GM23248 (cell line): ENCODE measurements at regions not wholly inside any gene's neighbourhood (a gene's known extent, or its start where the extent isn't known, plus 50 kb on each side); places are given as distances from the start of the nearest gene placed in this dataset.

Source experiments
- DNase-seq: peaks from one replicate; pipeline ENCODE4 v3.0.0-alpha.2; 2015
- H2AFZ ChIP-seq: fragments of 200-600 bp; sonication (generic); 2 replicates; pipeline ENCODE4 v1.6.1; 2016; ENCODE audit warnings: antibody characterized with exemption
- H3F3A ChIP-seq: fragments of 200-600 bp; sonication (generic); 2 replicates; pipeline ENCODE4 v1.6.1; 2016; ENCODE audit warnings: mild to moderate bottlenecking, antibody characterized with exemption, mixed run types; ENCODE audit not compliant: insufficient read depth
- H3K27ac ChIP-seq: fragments of 200-600 bp; sonication (generic); 2 replicates; pipeline ENCODE4 v1.5.1; 2016; ENCODE audit warnings: mild to moderate bottlenecking
- H3K27me3 ChIP-seq: fragments of 200-600 bp; sonication (generic); replicated peaks from 2 replicates; pipeline ENCODE4 v1.6.1; 2016; ENCODE audit warnings: mild to moderate bottlenecking; ENCODE audit not compliant: insufficient read depth
- H3K36me3 ChIP-seq: fragments of 200-600 bp; sonication (generic); 2 replicates; pipeline ENCODE4 v1.6.1; 2016; ENCODE audit warnings: low read depth, mild to moderate bottlenecking
- H3K4me1 ChIP-seq: fragments of 200-600 bp; sonication (generic); 2 replicates; pipeline ENCODE4 v1.6.1; 2016; ENCODE audit warnings: mild to moderate bottlenecking; ENCODE audit not compliant: insufficient read depth
- H3K4me2 ChIP-seq: fragments of 200-600 bp; sonication (generic); one replicate; pipeline ENCODE4 v1.6.1; 2016; ENCODE audit warnings: mild to moderate bottlenecking; ENCODE audit not compliant: unreplicated experiment
- H3K4me3 ChIP-seq: fragments of 200-600 bp; sonication (generic); 2 replicates; pipeline ENCODE4 v1.5.1; 2016; ENCODE audit warnings: mild to moderate bottlenecking
- H3K79me2 ChIP-seq: fragments of 200-600 bp; sonication (generic); 2 replicates; pipeline ENCODE4 v1.6.1; 2016; ENCODE audit warnings: mild to moderate bottlenecking; ENCODE audit not compliant: insufficient read depth
- H3K9ac ChIP-seq: fragments of 200-600 bp; sonication (generic); 2 replicates; pipeline ENCODE4 v1.6.1; 2016; ENCODE audit warnings: mild to moderate bottlenecking
- H3K9me2 ChIP-seq: fragments of 200-600 bp; sonication (generic); 2 replicates; pipeline ENCODE4 v1.6.1; 2016; ENCODE audit warnings: mixed run types, mild to moderate bottlenecking, moderate library complexity; ENCODE audit not compliant: insufficient read depth
- H3K9me3 ChIP-seq: fragments of 200-600 bp; sonication (generic); one replicate; pipeline ENCODE4 v1.6.1; 2017; ENCODE audit warnings: low read depth
- H4K20me1 ChIP-seq: fragments of 200-600 bp; sonication (generic); 2 replicates; pipeline ENCODE4 v1.6.0; 2016; ENCODE audit not compliant: insufficient read depth
- EZH2 ChIP-seq: fragments of 200-600 bp; sonication (generic); IDR thresholded peaks from 2 replicates; pipeline ENCODE4 v1.6.1; 2018; ENCODE audit warnings: antibody characterized with exemption, mild to moderate bottlenecking; ENCODE audit not compliant: insufficient read depth, poor library complexity, severe bottlenecking
- EZH2phosphoT487 ChIP-seq: fragments of 200-600 bp; sonication (generic); IDR thresholded peaks from 2 replicates; pipeline ENCODE4 v1.6.1; 2018; ENCODE audit warnings: antibody characterized with exemption, moderate library complexity, mild to moderate bottlenecking, low read depth; ENCODE audit not compliant: insufficient read depth
- WGBS, 2 experiments: methylation state at CpG; one replicate each; pipeline ENCODE4 v1.1.6; 2015 to 2017; ENCODE audit warnings: low lambda C conversion rate in 2 of 2, low coverage in 1 of 2; ENCODE audit errors: missing lambda C conversion rate in 2 of 2; 5-methylcytosine and 5-hydroxymethylcytosine counted together
- in situ Hi-C: fragments of 300-500 bp; cut with MboI; formaldehyde crosslinking; loops from 2 replicates; pipeline ENCODE4 v1.15.0; 2020

GRCh38 chr4:11299016-11299415 is 129.7 kb downstream of the HS3ST1 start:
- no peak for DNase-seq
- H4K20me1 ChIP-seq = no peaks in the 10 kb centered on the region
- no peaks in the 10 kb centered on the region for H3K27me3 ChIP-seq
- H3K4me1 ChIP-seq = no peaks in the 10 kb centered on the region
- H3K27ac ChIP-seq = no peak overlapping the region
- H3K4me3 ChIP-seq = no peak overlapping the region
- no peaks in the 10 kb centered on the region for H3K9me3 ChIP-seq
- H3K79me2 ChIP-seq = no peaks in the 10 kb centered on the region
- 36 to 38% methylated on average over 6 of the region's 6 CpGs for WGBS, 2 experiments
- H3K4me2 ChIP-seq = no peak overlapping the region
- H3K9ac ChIP-seq = no peak overlapping the region
- H3K36me3 ChIP-seq = no peaks in the 10 kb centered on the region
- H3F3A ChIP-seq = no peaks in the 10 kb centered on the region
- in situ Hi-C loops = no loop called here
- H2AFZ ChIP-seq = no peak overlapping the region
- TF ChIP-seq EZH2 (no peak), EZH2phosphoT487 (no peak)
- no peaks in the 10 kb centered on the region for H3K9me2 ChIP-seq

- Histone ChIP-seq H3F3A (no peaks in the 10 kb centered on the region), H3K4me2 (no peak overlapping the region), H3K79me2 (no peaks in the 10 kb centered on the region), H4K20me1 (no peaks in the 10 kb centered on the region), H3K9me2 (no peaks in the 10 kb centered on the region), H3K9me3 (no peaks in the 10 kb centered on the region), H2AFZ (no peak overlapping the region), H3K9ac (no peak overlapping the region), H3K4me3 (no peak overlapping the region), H3K27me3 (no peaks in the 10 kb centered on the region), H3K27ac (no peak overlapping the region), H3K4me1 (no peaks in the 10 kb centered on the region), H3K36me3 (no peaks in the 10 kb centered on the region)
- no peak for TF ChIP-seq EZH2
- TF ChIP-seq EZH2phosphoT487 = no peak
- WGBS, 2 experiments = 0 to 15% methylated on average over 1 of the region's 1 CpG
- no peak for DNase-seq
- in situ Hi-C loops = no loop called here
These were observed 130.2 kb downstream of the HS3ST1 start for GRCh38 chr4:11298451-11298850.

- H3K27me3 ChIP-seq = no peaks in the 10 kb centered on the region
- H3K9me2 ChIP-seq = no peaks in the 10 kb centered on the region
- no peak for DNase-seq
- H3F3A ChIP-seq = no peaks in the 10 kb centered on the region
- no peak overlapping the region for H3K9ac ChIP-seq
- 33 to 37% methylated on average over 3 of the region's 3 CpGs for WGBS, 2 experiments
- no peak overlapping the region for H3K4me3 ChIP-seq
- H2AFZ ChIP-seq = no peak overlapping the region
- H3K36me3 ChIP-seq = no peaks in the 10 kb centered on the region
- H3K9me3 ChIP-seq = no peaks in the 10 kb centered on the region
- no peak for TF ChIP-seq EZH2phosphoT487
- no peaks in the 10 kb centered on the region for H3K4me1 ChIP-seq
- H3K4me2 ChIP-seq = no peak overlapping the region
- no peaks in the 10 kb centered on the region for H4K20me1 ChIP-seq
- in situ Hi-C loops = no loop called here
- no peaks in the 10 kb centered on the region for H3K79me2 ChIP-seq
- H3K27ac ChIP-seq = no peak overlapping the region
These were observed 131.1 kb downstream of the HS3ST1 start for GRCh38 chr4:11297627-11298026.

DNA sequence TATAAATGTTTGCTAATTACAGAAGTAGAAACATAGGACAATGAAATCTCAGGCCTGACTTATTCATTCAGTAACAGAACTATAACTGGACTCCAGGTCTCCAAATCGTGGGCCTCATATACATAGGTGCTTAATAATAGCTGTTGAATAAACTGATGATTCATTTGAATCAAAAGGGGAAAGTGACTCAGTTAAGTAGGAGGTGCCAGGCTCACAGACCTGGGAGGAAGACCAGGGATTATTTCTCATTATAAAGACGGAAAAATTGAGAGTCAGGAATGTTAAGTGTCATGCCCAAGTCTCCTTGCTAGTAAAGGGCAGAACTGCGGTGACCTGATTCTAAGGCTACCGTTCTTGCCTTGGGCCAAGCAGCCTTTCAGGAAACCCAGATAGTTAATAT is 131.5 kb downstream of the HS3ST1 start:
- no peaks in the 10 kb centered on the region for H3K9me3 ChIP-seq
- no peak for DNase-seq
- no peak overlapping the region for H3K4me2 ChIP-seq
- no peaks in the 10 kb centered on the region for H3K79me2 ChIP-seq
- H2AFZ ChIP-seq = no peak overlapping the region
- in situ Hi-C loops = no loop called here
- no peak for TF ChIP-seq EZH2
- no peak for TF ChIP-seq EZH2phosphoT487
- no peaks in the 10 kb centered on the region for H3K9me2 ChIP-seq
- no peaks in the 10 kb centered on the region for H3K36me3 ChIP-seq
- H3K27me3 ChIP-seq = no peaks in the 10 kb centered on the region
- H3K9ac ChIP-seq = no peak overlapping the region
- H3K4me3 ChIP-seq = no peak overlapping the region
- no peaks in the 10 kb centered on the region for H3F3A ChIP-seq
- no peaks in the 10 kb centered on the region for H4K20me1 ChIP-seq
- no peak overlapping the region for H3K27ac ChIP-seq
- WGBS, 2 experiments = 28 to 30% methylated on average over 4 of the region's 4 CpGs
- no peaks in the 10 kb centered on the region for H3K4me1 ChIP-seq

- Histone ChIP-seq H3K4me1 (no peaks in the 10 kb centered on the region), H2AFZ (no peak overlapping the region), H3K9me3 (no peaks in the 10 kb centered on the region), H3K9ac (no peak overlapping the region), H3K4me2 (no peak overlapping the region), H3K27me3 (no peaks in the 10 kb centered on the region), H3K79me2 (no peaks in the 10 kb centered on the region), H3K27ac (no peak overlapping the region), H4K20me1 (no peaks in the 10 kb centered on the region), H3K4me3 (no peak overlapping the region), H3K9me2 (no peaks in the 10 kb centered on the region), H3K36me3 (no peaks in the 10 kb centered on the region), H3F3A (no peaks in the 10 kb centered on the region)
- in situ Hi-C loops = no loop called here
- DNase-seq = no peak
- TF ChIP-seq EZH2 (no peak), EZH2phosphoT487 (no peak)
- WGBS, 2 experiments = 16 to 32% methylated on average over 1 of the region's 1 CpG
These were observed 134.8 kb downstream of the HS3ST1 start for GRCh38 chr4:11293866-11294265.
